ENCODE measurements at regions not wholly inside any gene's neighbourhood (a gene's known extent, or its start where the extent isn't known, plus 50 kb on each side); places are given as distances from the start of the nearest gene placed in this dataset.

GRCh38 chr1:59007820-59008598 lies 224.2 kb upstream of the JUN start:
- no peak for DNase-seq

GRCh38 chr1:59008599-59009347 lies 224.9 kb upstream of the JUN start:
- no peak for DNase-seq

GRCh38 chr1:59011663-59012062 lies 227.8 kb upstream of the JUN start:
- DNase-seq = no peak

GRCh38 chr1:59012378-59012777 lies 228.5 kb upstream of the JUN start:
- no peak for DNase-seq

GRCh38 chr1:59013276-59013927 lies 229.6 kb upstream of the JUN start:
- no peak for DNase-seq

- no peak for DNase-seq
Observed at GRCh38 chr1:59013928-59014279, 230.1 kb upstream of the JUN start.

GRCh38 chr1:59014827-59015226 lies 231.0 kb upstream of the JUN start:
- DNase-seq = no peak

GRCh38 chr1:59015708-59016107 lies 231.9 kb upstream of the JUN start:
- DNase-seq = no peak

GRCh38 chr1:59016390-59016789 lies 232.5 kb upstream of the JUN start:
- DNase-seq = no peak

- no peak for DNase-seq
Observed at GRCh38 chr1:59017501-59018231, 233.8 kb upstream of the JUN start.

- no peak for DNase-seq
Observed at GRCh38 chr1:59018446-59018845, 234.6 kb upstream of the JUN start.

- no peak for DNase-seq
Observed at GRCh38 chr1:59018860-59019259, 235.0 kb upstream of the JUN start.

GRCh38 chr1:59020151-59020997 lies 236.5 kb upstream of the JUN start:
- DNase-seq = no peak

- DNase-seq = no peak
Observed at GRCh38 chr1:59022199-59022598, 238.4 kb upstream of the JUN start.

GRCh38 chr1:59022799-59023198 lies 239.0 kb upstream of the JUN start:
- no peak for DNase-seq

GRCh38 chr1:59025201-59025600 lies 241.4 kb upstream of the JUN start:
- no peak for DNase-seq

GRCh38 chr1:59025898-59026426 lies 242.1 kb upstream of the JUN start:
- DNase-seq = no peak

- DNase-seq = no peak
Observed at GRCh38 chr1:59026472-59026948, 242.7 kb upstream of the JUN start.

GRCh38 chr1:59027177-59027576 lies 243.3 kb upstream of the JUN start:
- DNase-seq = no peak

GRCh38 chr1:59028048-59028447 lies 244.2 kb upstream of the JUN start:
- DNase-seq = no peak

GRCh38 chr1:59029411-59030167 lies 245.7 kb upstream of the JUN start:
- peak; percentile 21 for DNase-seq
